H9 (cell line): ENCODE measurements at regions not wholly inside any gene's neighbourhood (a gene's known extent, or its start where the extent isn't known, plus 50 kb on each side); places are given as distances from the start of the nearest gene placed in this dataset.

Experiments used
- DNase-seq: peaks from one replicate; pipeline ENCODE4 v3.0.0-alpha.2; 2017
- H2AFZ ChIP-seq: one replicate; pipeline ENCODE4 v1.6.1; 2013; ENCODE audit warnings: mild to moderate bottlenecking, low read length, control low read depth, moderate library complexity
- H2AK5ac ChIP-seq: 2 replicates; pipeline ENCODE4 v1.6.1; 2013; ENCODE audit warnings: low read length, control low read depth, mixed read lengths; ENCODE audit not compliant: insufficient read length
- H2BK120ac ChIP-seq: one replicate; pipeline ENCODE4 v1.6.1; 2013; ENCODE audit warnings: low read depth, mild to moderate bottlenecking, low read length, control low read depth, inconsistent platforms; ENCODE audit not compliant: poor library complexity, severe bottlenecking
- H2BK12ac ChIP-seq: 2 replicates; pipeline ENCODE4 v1.6.1; 2013; ENCODE audit warnings: low read length, control low read depth, mixed read lengths, low read depth; ENCODE audit not compliant: insufficient read length
- H2BK15ac ChIP-seq: 2 replicates; pipeline ENCODE4 v1.6.1; 2013; ENCODE audit warnings: low read depth, low read length, control low read depth
- H2BK20ac ChIP-seq: one replicate; pipeline ENCODE4 v1.6.1; 2013; ENCODE audit warnings: low read depth, mild to moderate bottlenecking, low read length, control low read depth, inconsistent platforms; ENCODE audit not compliant: poor library complexity, severe bottlenecking
- H2BK5ac ChIP-seq: 2 replicates; pipeline ENCODE4 v1.6.1; 2013; ENCODE audit warnings: low read length, control low read depth, mixed read lengths; ENCODE audit not compliant: insufficient read length
- H3K14ac ChIP-seq: 2 replicates; pipeline ENCODE4 v1.6.1; 2013; ENCODE audit warnings: low read length, control low read depth; ENCODE audit not compliant: insufficient read depth
- H3K18ac ChIP-seq: 2 replicates; pipeline ENCODE4 v1.6.1; 2013; ENCODE audit warnings: low read depth, mild to moderate bottlenecking, mixed read lengths, low read length, control low read depth; ENCODE audit not compliant: insufficient read length
- H3K23ac ChIP-seq: 2 replicates; pipeline ENCODE4 v1.6.1; 2013; ENCODE audit warnings: low read length, control low read depth, mixed read lengths, low read depth; ENCODE audit not compliant: insufficient read length
- H3K23me2 ChIP-seq: 2 replicates; pipeline ENCODE4 v1.6.1; 2013; ENCODE audit warnings: low read depth, mild to moderate bottlenecking, mixed read lengths, low read length, control low read depth; ENCODE audit not compliant: insufficient read length, poor library complexity, severe bottlenecking
- H3K27ac ChIP-seq: 2 replicates; pipeline ENCODE4 v1.5.1; 2013; ENCODE audit warnings: low read length, control low read depth, mixed read lengths, low read depth; ENCODE audit not compliant: insufficient read length
- H3K27me3 ChIP-seq: 2 replicates; pipeline ENCODE4 v1.6.1; 2013; ENCODE audit warnings: low read length, control low read depth, inconsistent platforms; ENCODE audit not compliant: insufficient read depth
- H3K4ac ChIP-seq: 2 replicates; pipeline ENCODE4 v1.6.1; 2013; ENCODE audit warnings: low read depth, mild to moderate bottlenecking, control low read depth, inconsistent platforms, low read length, moderate library complexity
- H3K4me1 ChIP-seq: 2 replicates; pipeline ENCODE4 v1.6.1; 2013; ENCODE audit warnings: low read length, control low read depth, inconsistent platforms; ENCODE audit not compliant: insufficient read depth
- H3K4me2 ChIP-seq: 2 replicates; pipeline ENCODE4 v1.6.1; 2013; ENCODE audit warnings: low read length, control low read depth, mixed read lengths; ENCODE audit not compliant: insufficient read length, insufficient read depth
- H3K56ac ChIP-seq: 2 replicates; pipeline ENCODE4 v1.6.1; 2013; ENCODE audit warnings: low read depth, mild to moderate bottlenecking, mixed read lengths, low read length, control low read depth; ENCODE audit not compliant: insufficient read length
- H3K79me1 ChIP-seq: 2 replicates; pipeline ENCODE4 v1.6.1; 2013; ENCODE audit warnings: low read depth, mild to moderate bottlenecking, moderate library complexity, low read length, control low read depth, inconsistent platforms; ENCODE audit not compliant: insufficient read depth, poor library complexity, severe bottlenecking
- H3K79me2 ChIP-seq: 2 replicates; pipeline ENCODE4 v1.6.1; 2013; ENCODE audit warnings: low read length, control low read depth, inconsistent platforms; ENCODE audit not compliant: insufficient read depth
- H3K9ac ChIP-seq: 2 replicates; pipeline ENCODE4 v1.6.1; 2013; ENCODE audit warnings: low read length, control low read depth, mixed read lengths; ENCODE audit not compliant: insufficient read length; ENCODE audit errors: extremely low read depth
- H3K9me3 ChIP-seq: one replicate; pipeline ENCODE4 v1.6.1; 2013; ENCODE audit warnings: low read depth, low read length, inconsistent platforms; ENCODE audit not compliant: control insufficient read depth
- H3T11ph ChIP-seq: one replicate; pipeline ENCODE4 v1.6.1; 2013; ENCODE audit warnings: mild to moderate bottlenecking, low read length, control low read depth, inconsistent platforms
- H4K20me1 ChIP-seq: one replicate; pipeline ENCODE4 v1.6.1; 2013; ENCODE audit not compliant: control insufficient read depth, insufficient read length, insufficient read depth
- H4K5ac ChIP-seq: 2 replicates; pipeline ENCODE4 v1.6.1; 2013; ENCODE audit warnings: low read depth, mild to moderate bottlenecking, mixed read lengths, low read length, control low read depth; ENCODE audit not compliant: insufficient read length
- H4K8ac ChIP-seq: replicated peaks from 2 replicates; pipeline ENCODE4 v1.6.1; 2013; ENCODE audit warnings: low read length, control low read depth, mixed read lengths, low read depth; ENCODE audit not compliant: insufficient read length
- H4K91ac ChIP-seq: 2 replicates; pipeline ENCODE4 v1.6.1; 2013; ENCODE audit warnings: low read depth, mild to moderate bottlenecking, moderate library complexity, mixed read lengths, low read length, control low read depth; ENCODE audit not compliant: insufficient read length
- H3K27ac Mint-ChIP-seq, 3 experiments: 2 replicates in 2 of 3; 3 replicates in 1 of 3; pipeline ENCODE4 v1.8.0; 2020 to 2021; ENCODE audit warnings: mixed read lengths in 3 of 3, mild to moderate bottlenecking in 1 of 3, moderate library complexity in 1 of 3
- H3K27me3 Mint-ChIP-seq: 2 replicates; pipeline ENCODE4 v1.8.0; 2021; ENCODE audit warnings: low read depth, mild to moderate bottlenecking, moderate library complexity, mixed read lengths
- H3K36me3 Mint-ChIP-seq, 3 experiments: 2 replicates in 2 of 3; 3 replicates in 1 of 3; pipeline ENCODE4 v1.8.0; 2020 to 2021; ENCODE audit warnings: low read depth in 3 of 3, mixed read lengths in 3 of 3; ENCODE audit not compliant: insufficient read depth in 1 of 3
- H3K4me1 Mint-ChIP-seq, 2 experiments: 2 replicates each; pipeline ENCODE4 v1.8.0; 2020; ENCODE audit warnings: mixed read lengths in 2 of 2
- H3K4me3 Mint-ChIP-seq, 2 experiments: 2 replicates in 1 of 2; 3 replicates in 1 of 2; pipeline ENCODE4 v1.8.0; 2020 to 2021; ENCODE audit warnings: mild to moderate bottlenecking in 2 of 2, mixed read lengths in 2 of 2, moderate library complexity in 1 of 2
- H3K9me3 Mint-ChIP-seq, 2 experiments: 2 replicates in 1 of 2; 3 replicates in 1 of 2; pipeline ENCODE4 v1.8.0; 2020; ENCODE audit warnings: mild to moderate bottlenecking in 2 of 2, mixed read lengths in 2 of 2, moderate library complexity in 1 of 2
- WGBS: extraction: QIAGEN DNeasy Blood & Tissue Kit; methylation state at CpG from one replicate; pipeline ENCODE4 v1.1.7; 2013; ENCODE audit warnings: missing lambda C conversion rate, low lambda C conversion rate, mixed read lengths; ENCODE audit not compliant: insufficient read length; ENCODE audit errors: extremely low coverage; 5-methylcytosine and 5-hydroxymethylcytosine counted together
- TF ChIP-seq, protein P1 (sequence below): fragments of 200-600 bp; sonication (generic); conservative IDR thresholded peaks from 3 replicates; pipeline ENCODE4 v1.8.0; 2021; ENCODE audit warnings: antibody characterized with exemption, mild to moderate bottlenecking

DNA sequence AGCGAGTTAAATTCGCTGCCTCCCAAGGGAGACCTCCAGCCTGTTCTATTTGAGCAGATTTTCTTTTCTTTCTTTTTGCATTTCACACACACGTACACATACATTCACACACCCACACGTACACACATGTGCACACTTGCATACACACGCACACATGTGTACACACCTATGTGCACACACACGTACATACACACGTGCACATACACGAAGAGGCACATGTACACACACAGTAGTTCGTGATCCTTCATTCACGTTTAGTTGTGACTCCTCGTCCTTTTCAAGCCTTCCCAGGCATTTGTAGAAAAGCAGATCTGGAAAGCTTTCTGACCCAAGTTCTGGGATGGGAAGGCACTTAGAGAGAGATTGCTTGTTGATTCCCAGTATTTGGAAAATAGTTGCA, 290.8 kb upstream of the COBL start:
- no peak overlapping the region for H2BK12ac ChIP-seq
- H2BK15ac ChIP-seq = no peak overlapping the region
- H3K27me3 ChIP-seq = no peaks in the 10 kb centered on the region
- H2AK5ac ChIP-seq = no peak overlapping the region
- H3K9me3 Mint-ChIP-seq = peaks cover 0 to 2% of the 10 kb centered on the region in 2 experiments; a peak in 1 of 5 replicates
- no peak overlapping the region for H4K8ac ChIP-seq
- H2BK120ac ChIP-seq = no peak overlapping the region
- no peaks in the 10 kb centered on the region for H3K23me2 ChIP-seq
- H2BK5ac ChIP-seq = no peak overlapping the region
- H3T11ph ChIP-seq = no peak overlapping the region
- H3K4me3 Mint-ChIP-seq = no peak overlapping the region
- H4K91ac ChIP-seq = no peak overlapping the region
- H3K4me2 ChIP-seq = no peak overlapping the region
- no peaks in the 10 kb centered on the region; a peak in 1 of 7 replicates for H3K36me3 Mint-ChIP-seq
- no peak overlapping the region for H3K56ac ChIP-seq
- DNase-seq = no peak
- H3K9me3 ChIP-seq = no peaks in the 10 kb centered on the region
- H3K27ac ChIP-seq = no peak overlapping the region
- 0 out of 2 replicates have a peak, but pooled peaks cover 2% of the 10 kb centered on the region for H3K27me3 Mint-ChIP-seq
- WGBS = no CpG with 5 or more reads among the region's 11 CpGs
- H3K4ac ChIP-seq = no peak overlapping the region
- TF ChIP-seq, protein P1, sequence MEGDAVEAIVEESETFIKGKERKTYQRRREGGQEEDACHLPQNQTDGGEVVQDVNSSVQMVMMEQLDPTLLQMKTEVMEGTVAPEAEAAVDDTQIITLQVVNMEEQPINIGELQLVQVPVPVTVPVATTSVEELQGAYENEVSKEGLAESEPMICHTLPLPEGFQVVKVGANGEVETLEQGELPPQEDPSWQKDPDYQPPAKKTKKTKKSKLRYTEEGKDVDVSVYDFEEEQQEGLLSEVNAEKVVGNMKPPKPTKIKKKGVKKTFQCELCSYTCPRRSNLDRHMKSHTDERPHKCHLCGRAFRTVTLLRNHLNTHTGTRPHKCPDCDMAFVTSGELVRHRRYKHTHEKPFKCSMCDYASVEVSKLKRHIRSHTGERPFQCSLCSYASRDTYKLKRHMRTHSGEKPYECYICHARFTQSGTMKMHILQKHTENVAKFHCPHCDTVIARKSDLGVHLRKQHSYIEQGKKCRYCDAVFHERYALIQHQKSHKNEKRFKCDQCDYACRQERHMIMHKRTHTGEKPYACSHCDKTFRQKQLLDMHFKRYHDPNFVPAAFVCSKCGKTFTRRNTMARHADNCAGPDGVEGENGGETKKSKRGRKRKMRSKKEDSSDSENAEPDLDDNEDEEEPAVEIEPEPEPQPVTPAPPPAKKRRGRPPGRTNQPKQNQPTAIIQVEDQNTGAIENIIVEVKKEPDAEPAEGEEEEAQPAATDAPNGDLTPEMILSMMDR = no peak
- 0 out of 7 replicates have a peak overlapping the region, but pooled peaks of 1 of the 3 experiments have one; percentile 0 for H3K27ac Mint-ChIP-seq
- H3K4me1 Mint-ChIP-seq = peaks cover 8 to 10% of the 10 kb centered on the region in 2 experiments
- H3K23ac ChIP-seq = no peak overlapping the region
- H3K4me1 ChIP-seq = no peaks in the 10 kb centered on the region; the same call in 1 of the 2 replicates
- no peak overlapping the region for H2BK20ac ChIP-seq
- no peak overlapping the region for H4K5ac ChIP-seq
- no peak overlapping the region for H3K14ac ChIP-seq
- no peaks in the 10 kb centered on the region for H4K20me1 ChIP-seq
- H2AFZ ChIP-seq = no peak overlapping the region
- H3K18ac ChIP-seq = no peak overlapping the region
- H3K79me1 ChIP-seq = no peaks in the 10 kb centered on the region
- H3K79me2 ChIP-seq = no peaks in the 10 kb centered on the region
- H3K9ac ChIP-seq = no peak overlapping the region
